ENCODE measurements at regions not wholly inside any gene's neighbourhood (a gene's known extent, or its start where the extent isn't known, plus 50 kb on each side); places are given as distances from the start of the nearest gene placed in this dataset.

GRCh38 chr11:22520521-22520920 lies 105.1 kb downstream of the FANCF start:
- TF ChIP-seq CTCF (conservative IDR thresholded peaks at IDR 0.05; ENCODE audit: low read length) (no peak), EZH2phosphoT487 (IDR thresholded peaks at IDR 0.05; ENCODE audit: borderline replicate concordance, low read depth, low read length) (no peak)
